ENCODE measurements at regions not wholly inside any gene's neighbourhood (a gene's known extent, or its start where the extent isn't known, plus 50 kb on each side); places are given as distances from the start of the nearest gene placed in this dataset.
"Not testable (repeated sequence)": the region's sequence is repeated elsewhere in the genome, so short reads cannot be mapped to it uniquely, and the experiment has no call there.

DNA sequence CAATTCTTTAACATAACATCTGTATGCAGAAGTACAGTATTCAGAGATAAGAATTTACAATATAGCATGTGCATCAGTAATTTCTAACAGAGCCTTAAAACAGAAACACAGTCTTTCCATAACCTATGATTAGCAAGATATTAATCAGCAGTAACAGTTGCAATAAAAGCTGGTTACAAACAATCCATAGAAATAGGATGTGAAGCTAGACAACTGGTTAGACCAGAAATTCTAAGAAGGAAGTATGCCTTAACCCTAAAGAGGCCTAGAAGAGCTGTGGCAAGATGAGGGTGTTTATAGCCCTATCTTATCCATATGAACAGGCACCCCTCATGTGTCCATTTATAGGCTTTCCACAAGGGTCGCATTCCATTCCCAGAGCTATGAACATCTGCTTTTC is 492.1 kb upstream of the CBLB start:
- FAIRE-seq, result not testable (repeated sequence)

DNA sequence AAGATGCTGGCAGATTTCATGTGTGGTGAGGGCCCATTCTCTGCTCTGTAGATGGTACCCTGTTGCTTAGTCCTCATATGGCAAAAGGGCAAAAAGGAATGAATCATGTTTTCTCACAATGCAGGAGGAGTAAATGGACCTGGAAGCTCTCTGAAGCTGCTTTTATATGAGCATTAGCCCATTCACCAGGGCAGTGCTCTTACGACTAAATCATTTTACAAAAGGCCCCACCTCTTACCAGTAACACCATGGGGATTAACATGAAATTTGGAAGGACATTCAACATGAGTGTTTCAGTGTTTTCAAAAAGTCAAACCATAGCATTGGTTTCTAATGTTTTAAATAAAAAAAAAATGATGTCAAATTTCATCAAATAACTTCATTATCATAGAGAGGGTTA is 495.7 kb upstream of the CBLB start:
- peak; percentile 46 for FAIRE-seq

GRCh38 chr3:106365061-106365691 is 496.4 kb upstream of the CBLB start:
- FAIRE-seq, result no peak

DNA sequence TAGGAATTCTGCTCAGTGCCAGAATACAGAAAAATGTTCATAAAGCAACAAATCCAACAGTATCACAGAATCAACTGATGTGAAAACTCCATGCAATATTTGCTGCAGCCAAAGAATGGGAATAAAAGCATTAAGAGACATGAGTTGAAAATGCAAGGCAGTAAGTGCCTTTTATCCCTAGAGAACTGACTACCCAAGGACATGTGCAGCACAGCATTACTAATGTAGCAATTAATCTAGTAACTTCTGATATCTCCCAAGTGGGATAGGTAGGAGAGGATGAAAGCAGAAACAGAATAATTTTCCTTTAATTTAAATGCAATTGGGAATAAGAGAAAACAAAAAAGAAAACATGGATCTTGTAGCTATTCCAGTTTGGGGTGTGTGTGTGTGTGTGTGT is 497.5 kb upstream of the CBLB start:
- no peak for FAIRE-seq

DNA sequence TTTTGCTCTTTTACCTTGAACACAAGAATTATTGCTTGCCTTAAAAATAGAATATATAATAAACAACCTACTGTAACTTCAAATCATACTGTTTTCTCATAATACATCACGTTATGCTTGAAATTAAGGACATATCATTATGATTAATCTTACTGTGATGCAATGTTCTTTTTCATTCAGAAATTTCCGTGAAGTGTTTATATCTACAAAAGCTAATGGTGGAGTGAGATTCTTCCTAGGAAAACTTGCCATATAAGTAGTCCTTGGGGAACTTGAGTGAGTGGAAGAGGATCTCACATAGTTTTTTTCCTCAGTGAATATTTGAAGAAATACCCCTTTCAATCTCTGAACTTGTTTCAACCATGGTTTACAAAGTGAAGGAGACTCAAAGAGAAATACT is 498.7 kb upstream of the CBLB start:
- FAIRE-seq, result no peak

GRCh38 chr3:106371221-106371970 is 502.6 kb upstream of the CBLB start:
- FAIRE-seq, result no peak

DNA sequence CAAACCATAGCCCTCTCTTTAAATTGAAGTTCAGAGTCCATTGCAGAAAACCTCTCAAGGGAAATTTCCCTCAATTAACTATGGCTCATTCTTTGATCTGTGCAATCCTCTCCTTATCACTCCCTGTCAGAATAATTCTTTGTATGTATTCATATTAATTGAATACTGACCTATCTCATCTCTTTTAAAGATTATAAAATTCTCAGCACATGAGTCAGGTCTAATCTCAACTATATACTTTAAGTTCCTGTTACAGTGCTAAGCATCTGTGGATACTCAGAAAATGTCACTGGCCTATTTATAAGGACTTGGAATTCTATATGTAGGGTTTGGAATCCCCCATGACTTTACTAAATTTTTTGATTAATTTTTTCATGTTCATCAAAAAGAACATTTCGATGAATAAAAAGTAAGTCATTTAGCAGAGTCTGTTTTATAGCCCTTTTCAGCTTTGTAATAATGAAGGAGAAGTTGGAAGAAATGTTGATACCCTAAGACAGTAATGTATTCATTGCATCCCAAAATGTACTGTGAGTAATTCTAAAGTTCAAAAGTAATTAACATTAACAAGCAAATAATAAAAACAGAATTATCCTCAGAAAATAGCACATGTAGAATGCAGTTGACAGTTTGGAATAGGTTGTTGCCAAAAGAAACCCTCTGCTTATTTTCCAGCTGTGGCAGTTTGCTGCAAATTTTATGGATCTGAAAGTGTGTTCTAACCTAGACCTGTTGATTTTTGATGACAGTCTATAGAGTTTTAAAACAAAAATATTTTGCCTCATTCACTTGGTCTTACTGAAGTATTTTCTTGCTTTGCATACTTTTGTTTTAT is 503.4 kb upstream of the CBLB start:
- FAIRE-seq, result no peak

DNA sequence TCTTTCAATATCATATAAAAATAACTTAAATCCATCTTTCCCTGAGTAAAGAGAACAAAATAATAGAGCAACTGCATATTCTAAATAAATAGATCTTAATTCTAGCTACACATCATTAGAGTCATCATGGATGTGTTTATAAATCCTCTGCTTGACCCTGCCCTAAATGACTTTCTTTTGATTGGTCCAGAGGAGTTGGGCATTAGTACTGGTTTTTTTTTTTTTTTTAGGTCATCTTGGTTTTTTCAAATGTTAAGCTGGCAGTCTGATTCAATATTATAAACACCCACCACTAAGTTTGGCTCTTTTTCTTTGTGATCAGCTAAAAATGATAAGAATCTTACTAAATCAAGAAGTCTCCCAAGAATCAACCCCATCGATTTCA is 504.0 kb upstream of the CBLB start:
- FAIRE-seq, result no peak

- FAIRE-seq, result no peak
These were observed 507.3 kb upstream of the CBLB start for GRCh38 chr3:106376016-106376570.

DNA sequence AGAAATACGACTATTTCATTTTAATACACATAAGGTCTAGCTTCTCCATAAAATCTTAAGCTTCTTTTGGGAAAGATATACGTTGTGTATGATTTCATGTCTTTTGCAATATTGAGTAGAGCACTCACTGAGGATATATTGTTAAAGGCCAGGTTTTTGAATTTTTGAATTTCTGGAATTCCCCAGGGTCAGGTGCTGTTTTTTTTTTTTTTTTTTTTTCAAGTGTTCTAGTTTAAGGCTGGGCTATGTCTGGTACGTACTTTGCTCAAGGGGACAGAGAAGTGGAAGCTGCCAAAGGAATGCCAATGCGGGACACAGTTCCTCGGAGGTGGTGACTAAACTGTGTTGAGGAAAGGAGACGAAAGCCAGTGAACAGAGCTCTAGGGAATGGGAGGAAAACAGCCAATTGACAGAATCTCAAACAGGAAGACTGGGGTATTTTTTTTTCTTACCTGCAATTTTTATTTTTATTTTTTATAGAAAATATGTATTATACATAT is 510.5 kb upstream of the CBLB start:
- FAIRE-seq, result no peak

DNA sequence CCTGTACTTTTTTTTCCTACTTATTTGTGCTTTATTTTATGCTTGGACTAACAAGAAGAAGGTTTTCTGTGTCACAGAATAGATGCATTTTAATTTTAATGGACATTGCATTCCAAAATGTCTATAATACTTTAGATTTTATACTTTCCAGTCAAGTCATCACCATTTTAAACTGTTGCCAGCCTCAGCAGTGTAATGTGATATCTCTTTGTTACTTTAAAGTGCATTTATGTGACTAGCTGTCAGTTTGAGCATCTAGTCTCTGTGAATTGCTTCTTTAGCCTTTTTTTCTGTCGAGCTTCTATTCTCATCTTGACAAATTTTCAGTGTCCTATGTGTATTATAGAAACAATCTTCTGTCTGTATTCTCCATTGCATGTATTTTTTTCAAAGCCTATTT is 511.4 kb upstream of the CBLB start:
- FAIRE-seq, result no peak

DNA sequence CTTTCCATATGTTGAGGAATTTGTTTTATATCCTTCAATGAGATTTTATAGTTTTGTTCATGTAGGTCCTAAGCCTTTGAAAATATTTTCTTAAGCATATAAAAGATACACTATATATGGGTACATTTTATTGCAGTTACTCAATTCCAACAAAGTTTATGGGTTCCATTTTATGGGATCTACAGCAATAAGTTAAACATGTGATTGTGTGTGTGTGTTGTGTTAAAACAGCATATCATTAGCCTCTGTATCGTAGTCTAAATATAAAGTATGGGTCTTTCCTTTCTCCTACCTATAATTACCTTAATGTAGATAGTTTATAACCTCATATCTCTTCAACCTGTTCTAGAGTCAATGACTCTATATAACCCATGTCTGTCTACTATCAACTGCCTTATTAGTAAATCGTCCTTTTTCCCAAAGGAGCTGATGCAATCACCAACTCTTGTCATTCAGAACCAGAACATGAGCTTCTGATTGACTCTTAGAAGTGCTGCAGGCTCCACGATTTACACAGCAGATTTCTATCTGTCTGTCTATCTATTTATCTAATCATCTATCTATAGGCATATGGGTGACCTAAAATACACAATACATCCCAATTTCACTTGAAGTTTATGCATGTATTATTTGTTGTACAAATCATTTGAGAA is 512.6 kb upstream of the CBLB start:
- no peak for FAIRE-seq

DNA sequence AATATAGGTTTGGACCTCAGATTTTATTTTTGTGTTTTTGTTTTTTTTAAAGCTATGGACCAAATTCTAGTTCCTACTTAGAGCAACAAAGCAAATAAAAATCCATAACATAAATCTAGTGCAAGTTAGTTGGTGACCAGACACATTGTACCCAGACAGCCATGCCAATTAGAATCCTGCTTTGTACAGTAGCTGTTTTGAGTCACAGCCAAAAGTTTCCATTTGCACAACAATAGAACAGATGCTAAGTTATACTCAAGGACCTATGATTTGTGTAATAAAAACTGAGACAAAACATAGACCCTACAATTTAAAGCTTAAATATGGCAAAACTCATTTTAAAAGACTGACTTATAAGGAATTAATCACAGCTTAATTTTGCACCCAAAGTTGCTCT is 513.1 kb upstream of the CBLB start:
- no peak for FAIRE-seq

DNA sequence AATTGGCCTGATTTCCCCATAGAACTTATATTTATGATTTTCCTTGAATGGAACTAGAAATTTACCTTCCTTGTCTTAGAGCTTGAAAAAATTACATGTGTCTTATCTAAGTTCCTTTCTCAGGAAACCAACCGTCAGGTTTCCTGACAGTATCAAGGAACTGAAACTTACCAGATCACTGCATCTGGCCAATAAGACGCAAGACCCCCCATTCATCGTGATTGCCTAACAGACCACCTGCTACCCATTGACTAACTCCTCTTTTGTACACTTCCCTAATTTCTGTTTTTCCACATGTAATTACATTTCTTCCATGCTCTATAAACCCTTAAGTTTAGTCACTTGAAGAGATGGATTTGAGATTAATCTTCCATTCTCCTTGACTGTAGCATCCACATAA is 517.2 kb upstream of the CBLB start:
- no peak for FAIRE-seq

GRCh38 chr3:106392915-106393314 is 524.1 kb upstream of the CBLB start:
- no peak for FAIRE-seq

GRCh38 chr3:106397006-106397405 is 528.2 kb upstream of the CBLB start:
- FAIRE-seq, result no peak

DNA sequence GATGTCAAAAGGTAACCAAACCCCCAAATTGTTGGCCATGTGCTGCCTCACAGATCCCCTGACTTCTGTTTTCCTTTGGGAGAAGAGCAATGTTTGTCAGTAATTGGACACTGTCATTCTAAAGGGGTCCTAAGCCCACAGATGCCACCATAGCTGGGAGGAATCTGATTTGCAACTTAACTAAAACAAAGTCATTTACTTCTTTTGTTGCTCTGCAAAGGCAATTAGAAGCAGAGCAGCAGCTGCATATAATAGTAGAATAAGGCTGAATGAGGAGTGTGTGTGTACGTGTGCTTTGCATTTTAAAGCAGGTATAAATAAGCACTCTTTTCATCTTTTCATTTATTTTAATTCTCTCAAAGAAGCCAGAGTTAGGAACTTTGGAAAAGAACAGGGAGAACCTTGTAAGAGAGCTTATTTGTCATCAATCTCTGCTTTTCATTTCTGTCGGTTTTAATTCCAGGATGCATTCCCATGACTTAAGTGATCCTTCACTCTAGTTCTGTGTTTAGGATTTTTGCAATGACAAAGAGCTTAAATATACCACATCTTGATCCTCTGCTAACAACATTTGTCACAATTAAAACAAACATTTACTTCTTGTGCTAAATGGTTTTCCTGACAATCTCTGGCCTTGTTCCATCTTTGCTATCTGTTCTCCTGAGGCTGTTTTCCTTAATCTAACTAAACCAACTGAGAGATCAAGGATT is 530.2 kb upstream of the CBLB start:
- no peak for FAIRE-seq

DNA sequence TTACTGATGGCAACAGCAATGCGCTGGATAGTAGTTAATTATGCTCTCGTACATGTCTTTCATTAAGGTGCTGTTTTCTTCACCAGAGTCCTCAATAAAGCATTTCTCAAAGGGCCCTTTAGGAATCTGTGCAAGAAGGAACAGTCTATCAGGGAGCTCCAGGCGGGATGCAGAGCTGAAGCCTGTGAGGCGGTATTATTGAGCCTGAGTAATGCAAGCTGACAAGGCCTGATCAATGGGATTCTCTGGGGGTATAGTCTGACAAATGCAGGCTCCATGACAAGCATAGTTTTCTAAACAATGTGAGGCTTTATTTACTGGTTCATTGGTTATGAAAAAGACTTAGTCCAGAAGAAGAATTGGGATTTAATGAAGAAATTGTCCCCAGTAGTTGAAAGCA is 530.9 kb upstream of the CBLB start:
- FAIRE-seq, result no peak

DNA sequence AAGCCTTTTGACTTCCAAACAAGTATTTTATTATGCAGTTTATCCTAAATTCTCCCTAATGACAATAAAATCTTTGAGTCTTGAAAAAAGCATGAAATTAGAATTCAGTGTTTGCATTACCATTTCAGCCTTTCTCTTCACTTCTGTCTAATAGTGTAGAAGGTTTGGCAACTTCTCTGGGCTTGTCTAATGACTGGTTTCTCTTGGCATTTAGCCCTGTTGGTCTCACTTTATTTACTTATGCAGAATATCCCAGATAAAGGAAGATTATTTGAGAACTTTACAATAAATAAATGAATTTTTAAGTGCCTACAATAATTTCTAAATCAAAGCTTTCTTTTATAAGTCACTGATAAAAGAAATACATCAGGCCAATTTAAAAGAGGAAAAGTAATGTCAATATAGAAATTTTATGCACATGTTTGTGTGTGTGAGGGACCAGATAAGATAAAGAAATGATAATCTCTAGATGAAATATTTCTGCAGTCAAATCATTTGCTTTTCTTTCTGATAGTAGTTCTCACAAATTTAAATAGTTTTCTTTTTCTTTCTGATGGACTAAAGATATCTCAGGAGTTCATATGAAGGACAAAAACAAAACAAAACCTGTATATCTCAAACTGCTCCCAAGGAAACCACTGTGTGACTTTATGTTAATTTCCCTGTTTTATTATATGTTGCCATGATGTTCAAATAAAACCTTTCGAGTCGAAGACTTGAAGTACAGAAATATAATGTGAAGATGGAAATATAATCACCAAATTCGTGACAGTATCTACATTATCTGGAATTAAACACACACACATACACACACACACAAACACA is 533.1 kb upstream of the CBLB start:
- no peak for FAIRE-seq

DNA sequence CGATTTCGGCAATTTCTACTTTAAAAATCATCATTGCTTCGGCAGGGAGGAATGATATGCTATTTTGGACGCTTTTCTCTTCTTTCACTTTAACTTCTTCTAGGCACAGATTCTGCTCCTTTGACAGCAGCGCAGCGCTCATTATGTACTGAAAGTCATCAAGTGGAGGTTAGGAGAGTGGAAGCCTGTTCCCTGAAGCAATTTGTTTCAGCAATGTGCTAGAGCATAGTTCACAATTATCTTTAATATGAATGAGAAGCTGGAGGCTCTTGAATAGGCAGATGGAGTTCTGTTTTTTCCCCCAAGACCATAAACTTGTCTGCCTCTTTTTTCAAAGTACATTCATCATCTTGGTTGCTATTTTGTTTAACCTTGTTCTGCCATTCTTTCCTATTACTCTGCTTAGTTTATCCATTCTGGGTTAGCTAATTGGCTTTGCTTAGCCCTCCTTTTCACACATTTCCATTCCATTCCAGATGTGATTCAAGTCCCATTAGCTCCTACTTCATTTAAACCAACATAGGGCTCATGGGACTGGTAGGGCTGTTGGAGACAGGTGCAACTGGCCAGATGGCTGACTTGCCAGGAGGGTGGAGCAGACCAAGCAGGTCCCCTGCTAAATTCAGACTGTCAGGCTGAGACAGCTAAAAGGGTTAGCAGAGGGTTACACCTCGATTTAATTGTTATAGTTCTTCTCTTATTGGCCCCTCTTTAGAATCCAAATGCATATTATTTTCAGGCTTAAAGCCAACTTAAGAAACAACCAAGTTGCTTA is 534.7 kb upstream of the CBLB start:
- no peak for FAIRE-seq

All from endometrium (tissue), 2 donors.